IMR-90 (cell line): ENCODE measurements at regions not wholly inside any gene's neighbourhood (a gene's known extent, or its start where the extent isn't known, plus 50 kb on each side); places are given as distances from the start of the nearest gene placed in this dataset.

Experiments used
- BHLHE40 ChIP-seq: fragments of 150-350 bp; IDR thresholded peaks from 2 replicates; pipeline ENCODE4 v1.6.1; 2016; ENCODE audit warnings: mild to moderate bottlenecking, low read depth, low read length
- CEBPB ChIP-seq: IDR thresholded peaks from 2 replicates; pipeline ENCODE4 v1.6.1; 2012; ENCODE audit warnings: low read depth, low read length, improper control_type of control experiment
- CTCF ChIP-seq: conservative IDR thresholded peaks from 2 replicates; pipeline ENCODE4 v1.5.1; 2012; ENCODE audit warnings: mild to moderate bottlenecking, low read depth, low read length, improper control_type of control experiment
- FOS ChIP-seq: fragments of 150-350 bp; IDR thresholded peaks from 2 replicates; pipeline ENCODE4 v1.6.1; 2016; ENCODE audit warnings: low read depth, low read length
- MXI1 ChIP-seq: IDR thresholded peaks from 2 replicates; pipeline ENCODE4 v1.6.1; 2012; ENCODE audit warnings: low read depth, mild to moderate bottlenecking, low read length, moderate library complexity, borderline replicate concordance
- NFE2L2 ChIP-seq: fragments of 150-350 bp; IDR thresholded peaks from 2 replicates; pipeline ENCODE4 v1.6.1; 2016; ENCODE audit warnings: low read depth, mild to moderate bottlenecking, low read length
- POLR2A ChIP-seq: IDR thresholded peaks from 2 replicates; pipeline ENCODE4 v1.6.1; 2012; ENCODE audit warnings: mild to moderate bottlenecking, low read depth, low read length
- RAD21 ChIP-seq: IDR thresholded peaks from 2 replicates; pipeline ENCODE4 v1.6.1; 2012; ENCODE audit warnings: low read length, improper control_type of control experiment
- RFX5 ChIP-seq: IDR thresholded peaks from 2 replicates; pipeline ENCODE4 v1.8.0; 2012; ENCODE audit warnings: low read depth, mild to moderate bottlenecking, low read length, moderate library complexity
- SMC3 ChIP-seq: fragments of 150-350 bp; IDR thresholded peaks from 2 replicates; pipeline ENCODE4 v1.6.1; 2016; ENCODE audit warnings: low read depth, mild to moderate bottlenecking, antibody characterized with exemption, low read length, moderate library complexity
- USF2 ChIP-seq: fragments of 150-350 bp; IDR thresholded peaks from 2 replicates; pipeline ENCODE4 v1.6.1; 2017; ENCODE audit warnings: mild to moderate bottlenecking, antibody characterized with exemption, low read length, low read depth

GRCh38 chr4:152162331-152162697 is 373.6 kb downstream of the FBXW7 start:
- TF ChIP-seq CTCF (no peak), POLR2A (no peak), USF2 (no peak), NFE2L2 (no peak), RAD21 (no peak), CEBPB (no peak), FOS (no peak), BHLHE40 (no peak), MXI1 (no peak), RFX5 (no peak), SMC3 (no peak)
